Endodermal cell (in vitro differentiated cells): ENCODE measurements at regions not wholly inside any gene's neighbourhood (a gene's known extent, or its start where the extent isn't known, plus 50 kb on each side); places are given as distances from the start of the nearest gene placed in this dataset.

Source experiments
- DNase-seq: peaks from one replicate; pipeline ENCODE4 v3.0.0-alpha.2; 2017
- H3K27ac ChIP-seq: 2 replicates; pipeline ENCODE4 v1.5.1; 2013; ENCODE audit warnings: mild to moderate bottlenecking, low read depth, low read length, moderate library complexity
- H3K27me3 ChIP-seq: 2 replicates; pipeline ENCODE4 v1.6.1; 2013; ENCODE audit warnings: mild to moderate bottlenecking, low read length, moderate library complexity; ENCODE audit not compliant: insufficient read depth, control insufficient read depth, poor library complexity, severe bottlenecking
- H3K36me3 ChIP-seq: 2 replicates; pipeline ENCODE4 v1.7.0; 2013; ENCODE audit warnings: mild to moderate bottlenecking, low read length, moderate library complexity; ENCODE audit not compliant: control insufficient read depth, insufficient read depth
- H3K4me1 ChIP-seq: one replicate; pipeline ENCODE4 v1.7.0; 2013; ENCODE audit warnings: low read length; ENCODE audit not compliant: control insufficient read depth, insufficient read depth
- H3K4me3 ChIP-seq: 2 replicates; pipeline ENCODE4 v1.5.1; 2013; ENCODE audit warnings: mild to moderate bottlenecking, low read length, moderate library complexity
- H3K9ac ChIP-seq: 2 replicates; pipeline ENCODE4 v1.6.1; 2013; ENCODE audit warnings: mild to moderate bottlenecking, low read length, moderate library complexity; ENCODE audit not compliant: poor library complexity, severe bottlenecking; ENCODE audit errors: extremely low read depth
- H3K9me3 ChIP-seq: 2 replicates; pipeline ENCODE4 v1.6.1; 2013; ENCODE audit warnings: mild to moderate bottlenecking, low read length, moderate library complexity; ENCODE audit not compliant: control insufficient read depth
- H3K27ac Mint-ChIP-seq: 2 replicates; pipeline ENCODE4 v1.8.0; 2020; ENCODE audit warnings: mixed read lengths
- H3K27me3 Mint-ChIP-seq: 2 replicates; pipeline ENCODE4 v1.8.0; 2021; ENCODE audit warnings: mild to moderate bottlenecking, mixed read lengths; ENCODE audit not compliant: insufficient read depth
- H3K36me3 Mint-ChIP-seq: 2 replicates; pipeline ENCODE4 v1.8.0; 2020; ENCODE audit warnings: low read depth, mixed read lengths
- H3K4me1 Mint-ChIP-seq: 2 replicates; pipeline ENCODE4 v1.8.0; 2020; ENCODE audit warnings: mixed read lengths
- H3K4me3 Mint-ChIP-seq: 2 replicates; pipeline ENCODE4 v1.8.0; 2020; ENCODE audit warnings: mild to moderate bottlenecking, moderate library complexity, mixed read lengths
- H3K9me3 Mint-ChIP-seq: 2 replicates; pipeline ENCODE4 v1.8.0; 2020; ENCODE audit warnings: mild to moderate bottlenecking, mixed read lengths
- CTCF ChIP-seq: fragments of 200-600 bp; sonication (generic); conservative IDR thresholded peaks from 2 replicates; pipeline ENCODE4 v1.5.0; 2021; ENCODE audit warnings: antibody characterized with exemption, mild to moderate bottlenecking
- WGBS, 2 experiments: methylation state at CpG; one replicate each; pipeline versions ENCODE4 v1.1.5 to v1.1.7; 2013; ENCODE audit warnings: missing lambda C conversion rate in 2 of 2, mixed read lengths in 1 of 2; ENCODE audit not compliant: insufficient coverage in 1 of 2, insufficient read length in 1 of 2; 5-methylcytosine and 5-hydroxymethylcytosine counted together

- peaks cover 10% of the 10 kb centered on the region for H3K36me3 Mint-ChIP-seq
- no peak for TF ChIP-seq CTCF
- Histone ChIP-seq H3K9ac (no peak overlapping the region), H3K36me3 (no peaks in the 10 kb centered on the region), H3K4me1 (peaks cover 4% of the 10 kb centered on the region), H3K27me3 (no peaks in the 10 kb centered on the region), H3K4me3 (no peak overlapping the region), H3K27ac (no peak overlapping the region), H3K9me3 (peaks cover 21% of the 10 kb centered on the region)
- peaks cover 9% of the 10 kb centered on the region for H3K4me1 Mint-ChIP-seq
- no peaks in the 10 kb centered on the region for H3K27me3 Mint-ChIP-seq
- WGBS, 2 experiments: 93% methylated on average over 1 of the region's 1 CpG; no CpG with 5 or more reads in 1 of the 2 experiments
- no peak overlapping the region for H3K27ac Mint-ChIP-seq
- peaks cover 30% of the 10 kb centered on the region for H3K9me3 Mint-ChIP-seq
- H3K4me3 Mint-ChIP-seq: no peak overlapping the region
- no peak for DNase-seq
These were observed 68.4 kb downstream of the ANXA1 start for GRCh38 chr9:73219985-73220626.

GRCh38 chr9:73223594-73223993 is 71.9 kb downstream of the ANXA1 start:
- Histone ChIP-seq H3K9me3 (peaks cover 16% of the 10 kb centered on the region), H3K4me1 (peaks cover 4% of the 10 kb centered on the region), H3K9ac (no peak overlapping the region), H3K36me3 (no peaks in the 10 kb centered on the region), H3K4me3 (no peak overlapping the region), H3K27ac (no peak overlapping the region), H3K27me3 (no peaks in the 10 kb centered on the region)
- Mint-ChIP-seq H3K27me3 (no peaks in the 10 kb centered on the region), H3K27ac (no peak overlapping the region), H3K4me3 (no peak overlapping the region), H3K9me3 (peaks cover 24% of the 10 kb centered on the region), H3K36me3 (peaks cover 3% of the 10 kb centered on the region), H3K4me1 (peaks cover 3% of the 10 kb centered on the region)
- TF ChIP-seq CTCF: no peak
- WGBS, 2 experiments: 92% methylated on average over 2 of the region's 2 CpGs; no CpG with 5 or more reads in 1 of the 2 experiments
- no peak for DNase-seq

- no peak overlapping the region for H3K27ac Mint-ChIP-seq
- H3K9me3 Mint-ChIP-seq: peaks cover 5% of the 10 kb centered on the region
- no peak overlapping the region for H3K9ac ChIP-seq
- no peak for TF ChIP-seq CTCF
- H3K36me3 Mint-ChIP-seq: no peaks in the 10 kb centered on the region
- H3K4me3 ChIP-seq: no peak overlapping the region
- H3K27ac ChIP-seq: no peak overlapping the region
- no peaks in the 10 kb centered on the region for H3K36me3 ChIP-seq
- H3K27me3 ChIP-seq: no peaks in the 10 kb centered on the region
- no peaks in the 10 kb centered on the region for H3K9me3 ChIP-seq
- peaks cover 2% of the 10 kb centered on the region for H3K4me1 Mint-ChIP-seq
- H3K4me3 Mint-ChIP-seq: no peak overlapping the region
- no peaks in the 10 kb centered on the region for H3K27me3 Mint-ChIP-seq
- WGBS, 2 experiments: 92% methylated on average over 2 of the region's 2 CpGs; no CpG with 5 or more reads in 1 of the 2 experiments
- DNase-seq: no peak
- H3K4me1 ChIP-seq: no peaks in the 10 kb centered on the region
These were observed 77.9 kb downstream of the ANXA1 start for GRCh38 chr9:73229543-73229942.
